OCI-LY1 (cell line): ENCODE measurements at regions not wholly inside any gene's neighbourhood (a gene's known extent, or its start where the extent isn't known, plus 50 kb on each side); places are given as distances from the start of the nearest gene placed in this dataset.

Experiments
- CTCF ChIP-seq: fragments of 200-600 bp; sonication (generic), shearing (Covaris generic); IDR thresholded peaks from 2 replicates; pipeline ENCODE4 v1.5.1; 2017; ENCODE audit warnings: mild to moderate bottlenecking, antibody characterized with exemption, low read length, moderate library complexity, mixed read lengths
- EZH2 ChIP-seq: fragments of 200-600 bp; sonication (generic), shearing (Covaris generic); IDR thresholded peaks from 2 replicates; pipeline ENCODE4 v1.8.0; 2017; ENCODE audit warnings: borderline replicate concordance, mixed run types, mild to moderate bottlenecking, antibody characterized with exemption, low read length, moderate library complexity, mixed read lengths

GRCh38 chr3:59450946-59451763 is 401.3 kb upstream of the CFAP20DC start:
- TF ChIP-seq CTCF: no peak
- no peak for TF ChIP-seq EZH2
